ENCODE measurements at regions not wholly inside any gene's neighbourhood (a gene's known extent, or its start where the extent isn't known, plus 50 kb on each side); places are given as distances from the start of the nearest gene placed in this dataset.

GRCh38 chr3:181901626-181902025 is 189.9 kb downstream of the SOX2 start:
- TF ChIP-seq, protein P1, sequence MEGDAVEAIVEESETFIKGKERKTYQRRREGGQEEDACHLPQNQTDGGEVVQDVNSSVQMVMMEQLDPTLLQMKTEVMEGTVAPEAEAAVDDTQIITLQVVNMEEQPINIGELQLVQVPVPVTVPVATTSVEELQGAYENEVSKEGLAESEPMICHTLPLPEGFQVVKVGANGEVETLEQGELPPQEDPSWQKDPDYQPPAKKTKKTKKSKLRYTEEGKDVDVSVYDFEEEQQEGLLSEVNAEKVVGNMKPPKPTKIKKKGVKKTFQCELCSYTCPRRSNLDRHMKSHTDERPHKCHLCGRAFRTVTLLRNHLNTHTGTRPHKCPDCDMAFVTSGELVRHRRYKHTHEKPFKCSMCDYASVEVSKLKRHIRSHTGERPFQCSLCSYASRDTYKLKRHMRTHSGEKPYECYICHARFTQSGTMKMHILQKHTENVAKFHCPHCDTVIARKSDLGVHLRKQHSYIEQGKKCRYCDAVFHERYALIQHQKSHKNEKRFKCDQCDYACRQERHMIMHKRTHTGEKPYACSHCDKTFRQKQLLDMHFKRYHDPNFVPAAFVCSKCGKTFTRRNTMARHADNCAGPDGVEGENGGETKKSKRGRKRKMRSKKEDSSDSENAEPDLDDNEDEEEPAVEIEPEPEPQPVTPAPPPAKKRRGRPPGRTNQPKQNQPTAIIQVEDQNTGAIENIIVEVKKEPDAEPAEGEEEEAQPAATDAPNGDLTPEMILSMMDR (IDR thresholded peaks at IDR 0.05): no peak
- TF ChIP-seq POLR2A (IDR thresholded peaks at IDR 0.05): no peak

Measured in body of pancreas (tissue), 4 donors.